ENCODE measurements at regions not wholly inside any gene's neighbourhood (a gene's known extent, or its start where the extent isn't known, plus 50 kb on each side); places are given as distances from the start of the nearest gene placed in this dataset.

DNA sequence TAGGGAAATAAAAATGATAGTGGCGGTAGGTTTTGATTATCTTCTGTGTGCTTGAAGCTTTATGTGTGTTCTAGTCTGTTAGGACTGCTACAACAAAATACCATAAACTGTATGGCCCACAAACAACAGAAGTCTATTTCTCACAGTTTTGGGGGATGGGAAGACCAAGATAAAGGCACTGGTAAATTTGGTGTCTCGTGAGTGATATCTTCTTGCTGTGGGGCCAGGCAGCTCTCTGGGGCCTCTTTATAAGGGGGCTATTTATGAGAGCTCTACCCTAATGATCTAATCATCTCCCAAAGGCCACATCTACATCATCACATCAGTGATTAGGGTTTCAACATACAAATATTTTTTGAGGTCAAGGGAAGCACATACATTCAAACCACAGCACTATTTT lies 86.8 kb upstream of the SPHKAP start:
- DNase-seq = no peak
- 100% methylated on average over 1 of the region's 2 CpGs for WGBS (ENCODE audit: insufficient coverage, low lambda C conversion rate)
- Histone ChIP-seq H3K4me1 (ENCODE audit: control insufficient read depth, insufficient read depth, low read length) (no peaks in the 10 kb centered on the region), H3K27ac (ENCODE audit: low read length) (no peak overlapping the region), H3K4me3 (ENCODE audit: low read length) (no peak overlapping the region), H3K9me3 (ENCODE audit: control insufficient read depth, low read depth, low read length) (no peaks in the 10 kb centered on the region), H3K36me3 (ENCODE audit: control insufficient read depth, insufficient read depth, low read length) (no peaks in the 10 kb centered on the region), H3K27me3 (ENCODE audit: control insufficient read depth, insufficient read depth, low read length) (no peaks in the 10 kb centered on the region)

DNA sequence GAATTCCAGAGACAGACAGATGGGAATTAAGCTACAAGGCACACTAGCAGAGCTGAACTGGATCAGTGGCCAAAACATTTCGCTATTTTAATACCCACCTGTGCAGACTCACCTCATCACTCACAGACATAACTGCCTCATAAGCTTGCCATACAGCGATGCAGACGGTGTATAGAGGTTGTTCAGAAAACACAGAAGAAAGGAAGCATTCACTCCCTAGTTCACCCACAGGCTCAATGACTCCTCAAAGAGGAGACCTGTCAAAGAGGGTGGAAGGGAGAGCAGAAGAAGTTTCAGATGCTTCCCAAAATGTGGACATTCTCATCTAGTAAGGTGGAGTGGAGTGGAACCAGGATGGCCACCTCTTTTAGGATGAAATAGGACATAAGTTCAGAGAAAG lies 81.7 kb upstream of the SPHKAP start:
- Histone ChIP-seq H3K4me1 (ENCODE audit: control insufficient read depth, insufficient read depth, low read length) (no peaks in the 10 kb centered on the region), H3K4me3 (ENCODE audit: low read length) (no peak overlapping the region), H3K36me3 (ENCODE audit: control insufficient read depth, insufficient read depth, low read length) (no peaks in the 10 kb centered on the region), H3K27ac (ENCODE audit: low read length) (no peak overlapping the region), H3K9me3 (ENCODE audit: control insufficient read depth, low read depth, low read length) (no peaks in the 10 kb centered on the region), H3K27me3 (ENCODE audit: control insufficient read depth, insufficient read depth, low read length) (no peaks in the 10 kb centered on the region)
- DNase-seq = no peak
- WGBS (ENCODE audit: insufficient coverage, low lambda C conversion rate) = no CpG with 5 or more reads among the region's 3 CpGs

DNA sequence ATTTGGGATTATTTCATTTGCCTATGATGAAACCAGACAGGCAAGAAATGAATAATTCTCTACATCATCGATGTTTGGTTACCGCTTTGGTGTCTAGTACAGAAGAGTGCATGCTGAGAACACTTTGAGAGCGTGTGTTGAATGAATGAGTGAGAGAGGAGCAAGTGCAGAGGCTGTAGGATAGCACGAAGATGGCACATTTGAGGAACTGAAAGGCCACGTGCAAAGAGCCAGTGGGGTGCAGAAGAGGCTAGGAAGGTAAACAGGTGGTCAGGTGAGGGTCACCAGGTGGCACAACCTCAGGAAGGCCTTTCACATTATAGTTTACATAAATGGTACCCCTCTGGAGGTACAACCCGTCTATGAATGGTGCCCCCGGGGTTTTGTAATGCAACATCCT lies 80.1 kb upstream of the SPHKAP start:
- Histone ChIP-seq H3K4me1 (ENCODE audit: control insufficient read depth, insufficient read depth, low read length) (no peaks in the 10 kb centered on the region), H3K36me3 (ENCODE audit: control insufficient read depth, insufficient read depth, low read length) (no peaks in the 10 kb centered on the region), H3K27me3 (ENCODE audit: control insufficient read depth, insufficient read depth, low read length) (no peaks in the 10 kb centered on the region), H3K27ac (ENCODE audit: low read length) (no peak overlapping the region), H3K4me3 (ENCODE audit: low read length) (no peak overlapping the region), H3K9me3 (ENCODE audit: control insufficient read depth, low read depth, low read length) (no peaks in the 10 kb centered on the region)
- DNase-seq = no peak
- WGBS (ENCODE audit: insufficient coverage, low lambda C conversion rate) = 96% methylated on average over 4 of the region's 7 CpGs

DNA sequence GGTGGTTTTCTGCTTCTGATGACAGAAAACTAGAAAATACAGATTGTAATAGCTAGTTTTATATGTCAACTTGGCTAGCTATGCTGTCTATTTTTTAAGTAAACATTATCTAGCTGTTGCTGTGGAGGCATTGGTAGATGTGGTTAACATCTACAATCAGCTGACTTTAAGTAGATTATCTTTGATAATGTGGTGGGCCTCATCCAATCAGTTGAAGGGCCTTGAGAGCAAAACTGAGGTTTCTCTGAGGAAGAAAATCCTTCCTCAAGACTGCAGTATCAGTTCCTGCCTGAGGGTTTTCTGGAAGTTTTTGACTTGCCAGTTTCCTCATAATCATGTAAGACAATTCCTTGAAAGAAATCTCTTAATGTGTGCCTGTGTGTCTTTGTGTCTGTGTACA lies 75.9 kb upstream of the SPHKAP start:
- no peaks in the 10 kb centered on the region for H3K27me3 ChIP-seq (ENCODE audit: control insufficient read depth, insufficient read depth, low read length)
- H3K9me3 ChIP-seq (ENCODE audit: control insufficient read depth, low read depth, low read length) = no peaks in the 10 kb centered on the region
- DNase-seq = no peak
- H3K36me3 ChIP-seq (ENCODE audit: control insufficient read depth, insufficient read depth, low read length) = no peaks in the 10 kb centered on the region
- no peaks in the 10 kb centered on the region for H3K4me1 ChIP-seq (ENCODE audit: control insufficient read depth, insufficient read depth, low read length)
- H3K27ac ChIP-seq (ENCODE audit: low read length) = no peak overlapping the region
- H3K4me3 ChIP-seq (ENCODE audit: low read length) = no peak overlapping the region

DNA sequence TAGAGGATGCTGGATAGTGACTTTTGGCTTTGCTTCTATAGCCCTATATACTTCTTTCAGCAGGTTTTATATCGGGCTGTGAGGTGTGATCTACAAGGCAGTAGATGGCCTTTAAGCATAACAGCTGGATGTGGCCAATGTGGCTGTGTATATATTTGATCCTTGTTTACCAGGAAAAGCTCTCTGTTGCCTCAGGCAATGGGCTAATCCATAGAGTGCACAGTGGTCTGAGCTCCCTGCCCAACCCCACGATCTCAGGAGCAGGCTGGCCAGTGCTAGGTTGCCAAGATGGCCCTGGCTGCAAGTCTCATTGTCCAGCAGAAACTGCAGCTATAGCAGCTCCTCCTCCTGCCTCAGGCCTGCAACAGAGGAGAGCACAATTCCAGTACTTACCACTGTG lies 72.3 kb upstream of the SPHKAP start:
- Histone ChIP-seq H3K27me3 (ENCODE audit: control insufficient read depth, insufficient read depth, low read length) (no peaks in the 10 kb centered on the region), H3K27ac (ENCODE audit: low read length) (no peak overlapping the region), H3K9me3 (ENCODE audit: control insufficient read depth, low read depth, low read length) (no peaks in the 10 kb centered on the region), H3K4me1 (ENCODE audit: control insufficient read depth, insufficient read depth, low read length) (no peaks in the 10 kb centered on the region), H3K36me3 (ENCODE audit: control insufficient read depth, insufficient read depth, low read length) (no peaks in the 10 kb centered on the region), H3K4me3 (ENCODE audit: low read length) (no peak overlapping the region)
- no peak for DNase-seq
- no CpG with 5 or more reads among the region's 2 CpGs for WGBS (ENCODE audit: insufficient coverage, low lambda C conversion rate)

DNA sequence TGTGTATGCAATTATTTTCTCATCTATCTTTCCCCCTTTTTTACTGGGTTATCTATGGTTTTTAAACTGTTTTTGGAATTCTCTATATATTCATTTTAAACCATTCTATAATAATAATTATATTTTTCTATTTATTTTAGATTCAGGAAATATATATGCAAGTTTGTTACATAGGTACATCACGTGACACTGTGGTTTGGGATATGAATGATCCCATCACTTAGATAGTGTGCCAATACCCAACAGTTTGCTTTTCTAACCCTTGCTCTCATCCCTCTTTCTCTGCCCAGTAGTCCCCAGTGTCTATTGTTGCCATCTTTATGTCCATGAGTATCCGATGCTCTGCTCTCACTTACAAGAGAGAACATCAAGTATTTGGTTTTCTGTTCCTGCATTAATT lies 65.8 kb upstream of the SPHKAP start:
- no peak for DNase-seq
- WGBS (ENCODE audit: insufficient coverage, low lambda C conversion rate) = no CpG with 5 or more reads among the region's 2 CpGs
- Histone ChIP-seq H3K27me3 (ENCODE audit: control insufficient read depth, insufficient read depth, low read length) (no peaks in the 10 kb centered on the region), H3K4me1 (ENCODE audit: control insufficient read depth, insufficient read depth, low read length) (no peaks in the 10 kb centered on the region), H3K36me3 (ENCODE audit: control insufficient read depth, insufficient read depth, low read length) (no peaks in the 10 kb centered on the region), H3K4me3 (ENCODE audit: low read length) (no peak overlapping the region), H3K9me3 (ENCODE audit: control insufficient read depth, low read depth, low read length) (no peaks in the 10 kb centered on the region), H3K27ac (ENCODE audit: low read length) (no peak overlapping the region)

DNA sequence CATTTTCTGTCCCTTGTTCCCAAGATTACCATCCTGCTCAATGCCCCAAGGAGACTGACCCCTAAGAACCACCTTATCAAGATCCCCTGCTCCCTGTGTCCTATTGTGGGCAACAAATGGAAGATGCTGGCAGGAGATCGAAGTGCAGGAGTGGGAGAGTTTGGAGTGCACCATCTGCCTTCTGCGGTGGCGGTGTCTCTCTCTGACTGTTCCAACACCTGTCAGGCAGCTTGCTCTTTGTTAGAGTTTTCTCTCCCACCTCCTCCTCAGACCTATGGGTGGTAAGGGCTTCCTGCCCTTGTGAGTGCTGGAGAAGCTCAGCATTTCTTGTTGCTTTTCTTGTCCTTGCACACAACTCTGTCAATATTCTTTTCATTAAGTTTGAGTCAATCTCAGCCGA lies 64.1 kb upstream of the SPHKAP start:
- H3K9me3 ChIP-seq (ENCODE audit: control insufficient read depth, low read depth, low read length) = no peaks in the 10 kb centered on the region
- H3K4me1 ChIP-seq (ENCODE audit: control insufficient read depth, insufficient read depth, low read length) = no peaks in the 10 kb centered on the region
- H3K27ac ChIP-seq (ENCODE audit: low read length) = no peak overlapping the region
- no peak for DNase-seq
- H3K4me3 ChIP-seq (ENCODE audit: low read length) = no peak overlapping the region
- 80% methylated on average over 1 of the region's 4 CpGs for WGBS (ENCODE audit: insufficient coverage, low lambda C conversion rate)
- H3K36me3 ChIP-seq (ENCODE audit: control insufficient read depth, insufficient read depth, low read length) = no peaks in the 10 kb centered on the region
- H3K27me3 ChIP-seq (ENCODE audit: control insufficient read depth, insufficient read depth, low read length) = no peaks in the 10 kb centered on the region

DNA sequence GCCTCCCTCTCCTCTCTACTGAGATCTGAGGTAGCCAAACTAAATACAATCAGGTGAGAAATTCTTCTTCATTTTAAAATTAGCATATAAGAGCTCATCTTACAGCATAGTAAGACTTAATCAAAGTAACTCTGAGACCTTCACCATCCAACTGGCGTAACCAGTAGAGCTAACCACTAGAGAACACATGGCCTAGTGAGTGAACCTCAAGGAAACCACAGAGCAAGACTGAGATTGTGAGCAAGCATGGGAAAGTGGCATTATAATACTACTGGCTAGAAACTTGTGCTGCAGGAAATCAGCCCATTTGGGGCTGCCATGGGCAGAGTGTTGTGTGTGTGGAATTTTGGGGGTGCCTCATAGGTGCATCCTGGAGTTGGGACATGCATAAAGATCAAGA lies 61.1 kb upstream of the SPHKAP start:
- H3K27ac ChIP-seq (ENCODE audit: low read length) = no peak overlapping the region
- DNase-seq = no peak
- no CpG with 5 or more reads among the region's 1 CpG for WGBS (ENCODE audit: insufficient coverage, low lambda C conversion rate)
- no peaks in the 10 kb centered on the region for H3K36me3 ChIP-seq (ENCODE audit: control insufficient read depth, insufficient read depth, low read length)
- H3K4me3 ChIP-seq (ENCODE audit: low read length) = no peak overlapping the region
- H3K27me3 ChIP-seq (ENCODE audit: control insufficient read depth, insufficient read depth, low read length) = no peaks in the 10 kb centered on the region
- no peaks in the 10 kb centered on the region for H3K9me3 ChIP-seq (ENCODE audit: control insufficient read depth, low read depth, low read length)
- H3K4me1 ChIP-seq (ENCODE audit: control insufficient read depth, insufficient read depth, low read length) = no peaks in the 10 kb centered on the region

DNA sequence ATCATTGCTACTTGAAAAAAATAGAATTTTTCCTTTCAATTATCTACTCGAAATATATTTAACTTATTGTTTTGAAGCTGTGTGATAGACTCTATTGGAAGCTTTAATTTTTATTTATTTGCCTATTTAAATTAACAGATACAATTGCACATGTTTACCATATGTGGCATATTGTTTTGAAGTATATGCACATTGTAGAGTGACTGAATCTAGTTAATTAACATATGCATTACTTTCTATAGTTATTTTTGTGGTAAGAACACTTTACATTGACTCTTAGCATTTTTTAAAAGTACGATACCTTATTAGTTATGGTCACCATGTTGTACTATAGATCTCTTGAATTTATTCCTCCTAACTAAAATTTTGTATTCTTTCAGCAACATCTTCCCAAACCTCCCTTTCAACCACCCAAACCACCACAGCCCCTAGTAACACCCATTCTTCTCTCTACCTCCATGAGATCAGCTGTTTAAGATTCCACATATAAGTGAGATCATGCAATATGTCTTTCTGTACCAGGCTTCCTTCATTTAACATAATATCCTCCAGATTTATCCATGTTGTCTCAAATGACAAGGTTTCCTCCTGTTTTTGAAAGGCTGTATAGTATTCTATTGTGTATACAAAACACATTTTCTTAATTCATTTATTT lies 58.5 kb upstream of the SPHKAP start:
- 100% methylated on average over 1 of the region's 2 CpGs for WGBS (ENCODE audit: insufficient coverage, low lambda C conversion rate)

DNA sequence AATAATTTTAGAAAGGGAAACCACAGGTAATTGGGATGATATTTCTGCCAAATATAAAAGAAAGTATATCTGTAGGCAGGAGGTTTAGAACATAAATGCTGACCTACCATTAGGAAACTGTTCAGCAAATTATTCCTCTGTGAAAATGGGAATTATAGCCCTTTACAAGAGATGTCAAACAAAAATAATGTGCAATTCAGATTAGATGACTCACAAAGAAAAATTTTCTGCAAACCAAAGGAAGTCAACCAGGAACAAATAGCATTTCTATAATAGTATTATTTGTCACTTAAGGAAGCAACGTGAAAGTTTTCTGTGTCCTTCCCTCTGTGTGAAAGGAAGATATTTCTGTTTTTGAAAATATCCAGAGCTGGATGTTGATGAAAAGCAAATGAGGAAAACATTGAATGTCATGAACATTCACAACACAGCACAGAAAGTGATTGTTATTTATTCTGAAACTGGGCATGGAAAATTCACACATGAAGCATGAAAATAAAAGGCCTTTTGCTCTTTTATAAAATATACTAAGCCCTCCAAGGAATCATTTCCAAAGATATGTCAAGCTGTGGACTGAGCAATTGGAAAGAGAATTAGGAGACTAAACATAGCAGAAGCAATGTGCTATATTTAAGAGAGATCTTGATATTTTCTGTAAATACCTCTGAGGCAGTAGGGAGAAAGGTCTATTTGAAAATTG lies 57.9 kb upstream of the SPHKAP start:
- DNase-seq = no peak
- no CpG with 5 or more reads among the region's 1 CpG for WGBS (ENCODE audit: insufficient coverage, low lambda C conversion rate)
- H3K4me3 ChIP-seq (ENCODE audit: low read length) = no peak overlapping the region
- no peaks in the 10 kb centered on the region for H3K36me3 ChIP-seq (ENCODE audit: control insufficient read depth, insufficient read depth, low read length)
- no peaks in the 10 kb centered on the region for H3K4me1 ChIP-seq (ENCODE audit: control insufficient read depth, insufficient read depth, low read length)
- H3K27me3 ChIP-seq (ENCODE audit: control insufficient read depth, insufficient read depth, low read length) = no peaks in the 10 kb centered on the region
- no peaks in the 10 kb centered on the region for H3K9me3 ChIP-seq (ENCODE audit: control insufficient read depth, low read depth, low read length)
- no peak overlapping the region for H3K27ac ChIP-seq (ENCODE audit: low read length)

More for the DNA sequence above, 58.5 kb upstream of the SPHKAP start:
- Histone ChIP-seq H3K4me3 (ENCODE audit: low read length) (no peak overlapping the region), H3K27me3 (ENCODE audit: control insufficient read depth, insufficient read depth, low read length) (no peaks in the 10 kb centered on the region), H3K36me3 (ENCODE audit: control insufficient read depth, insufficient read depth, low read length) (no peaks in the 10 kb centered on the region), H3K4me1 (ENCODE audit: control insufficient read depth, insufficient read depth, low read length) (no peaks in the 10 kb centered on the region), H3K27ac (ENCODE audit: low read length) (no peak overlapping the region), H3K9me3 (ENCODE audit: control insufficient read depth, low read depth, low read length) (no peaks in the 10 kb centered on the region)
- no peak for DNase-seq
